H1 (cell line): ENCODE measurements at regions not wholly inside any gene's neighbourhood (a gene's known extent, or its start where the extent isn't known, plus 50 kb on each side); places are given as distances from the start of the nearest gene placed in this dataset.

ENCODE experiments used
- CTCF ChIA-PET: fragments of 300-600 bp; sonication (Branson Sonifier 250); formaldehyde crosslinking; loops from one replicate; lab custom pipeline; 2021; ENCODE audit not compliant: partially characterized antibody; lab: Charles Lee
- POLR2A ChIA-PET: fragments of 300-600 bp; sonication (Branson Sonifier 250); formaldehyde crosslinking; loops from one replicate; lab custom pipeline; 2021; ENCODE audit warnings: inconsistent platforms; ENCODE audit not compliant: partially characterized antibody; lab: Charles Lee
- DNase-seq, 2 experiments: peaks; one replicate each; pipeline versions ENCODE4 v3.0.0 to v3.0.0-alpha.2; 2010 to 2022; ENCODE audit warnings: low spot score in 2 of 2, low read depth in 1 of 2, mixed read lengths in 1 of 2
- FAIRE-seq: peaks from 2 replicates; lab custom pipeline; 2011; peaks lifted over from hg19 to GRCh38; lab: Jason Lieb, UNC
- H2AFZ ChIP-seq: 2 replicates; pipeline ENCODE4 v1.8.1; 2012; ENCODE audit warnings: low read length, inconsistent platforms
- H2AK5ac ChIP-seq: 2 replicates; pipeline ENCODE4 v1.6.1; 2013; ENCODE audit warnings: low read depth, low read length
- H2BK120ac ChIP-seq: replicated peaks from 2 replicates; pipeline ENCODE3; 2013; ENCODE audit warnings: low read depth, low read length, inconsistent platforms
- H2BK12ac ChIP-seq: 2 replicates; pipeline ENCODE4 v1.6.1; 2013; ENCODE audit warnings: low read depth, low read length
- H2BK15ac ChIP-seq: 2 replicates; pipeline ENCODE4 v1.6.1; 2013; ENCODE audit warnings: low read length
- H2BK20ac ChIP-seq: 2 replicates; pipeline ENCODE4 v1.6.1; 2013; ENCODE audit warnings: low read length
- H2BK5ac ChIP-seq: 2 replicates; pipeline ENCODE4 v1.6.1; 2013; ENCODE audit warnings: low read depth, low read length
- H3K14ac ChIP-seq: 2 replicates; pipeline ENCODE4 v1.6.1; 2013; ENCODE audit warnings: inconsistent platforms; ENCODE audit not compliant: insufficient read length
- H3K18ac ChIP-seq: 2 replicates; pipeline ENCODE4 v1.6.1; 2013; ENCODE audit warnings: low read length; ENCODE audit errors: extremely low read depth
- H3K23ac ChIP-seq: 2 replicates; pipeline ENCODE4 v1.6.1; 2013; ENCODE audit warnings: inconsistent platforms; ENCODE audit not compliant: insufficient read length
- H3K23me2 ChIP-seq: 2 replicates; pipeline ENCODE4 v1.6.1; 2013; ENCODE audit warnings: low read depth, low read length
- H3K27ac ChIP-seq: 2 replicates; pipeline ENCODE4 v1.6.1; 2011; ENCODE audit warnings: low read depth, low read length, inconsistent platforms
- H3K27me3 ChIP-seq, 4 experiments: replicated peaks in 1 of 4; 1 replicate in 1 of 4; 2 replicates in 3 of 4; pipeline versions ENCODE4 v1.6.1 to v1.8.1; 2011 to 2013; ENCODE audit warnings: low read length in 3 of 4, mild to moderate bottlenecking in 3 of 4, inconsistent platforms in 2 of 4, mixed read lengths in 2 of 4, moderate library complexity in 1 of 4; ENCODE audit not compliant: control insufficient read depth in 3 of 4, insufficient read depth in 3 of 4; ENCODE audit errors: extremely low read depth in 1 of 4
- H3K36me3 ChIP-seq, 4 experiments: 2 replicates each; pipeline versions ENCODE4 v1.6.1 to v1.8.1; 2011 to 2013; ENCODE audit warnings: mild to moderate bottlenecking in 4 of 4, low read length in 3 of 4, moderate library complexity in 2 of 4, control low read depth in 1 of 4, inconsistent platforms in 1 of 4; ENCODE audit not compliant: insufficient read depth in 4 of 4, control insufficient read depth in 2 of 4
- H3K4ac ChIP-seq: replicated peaks from 2 replicates; pipeline ENCODE3; 2013; ENCODE audit warnings: low read length, low read depth, mixed read lengths, inconsistent platforms; ENCODE audit not compliant: insufficient read length
- H3K4me1 ChIP-seq, 4 experiments: replicated peaks in 1 of 4; 1 replicate in 1 of 4; 2 replicates in 3 of 4; pipeline versions ENCODE4 v1.6.1 to v1.8.1; 2011 to 2013; ENCODE audit warnings: low read length in 3 of 4, inconsistent platforms in 2 of 4, mixed read lengths in 1 of 4; ENCODE audit not compliant: insufficient read depth in 4 of 4, control insufficient read depth in 3 of 4
- H3K4me2 ChIP-seq, 2 experiments: 2 replicates each; pipeline versions ENCODE4 v1.6.1 to v1.8.1; 2011 to 2013; ENCODE audit warnings: low read depth in 2 of 2, low read length in 2 of 2, control low read depth in 1 of 2, inconsistent platforms in 1 of 2, mild to moderate bottlenecking in 1 of 2; ENCODE audit not compliant: insufficient read depth in 1 of 2
- H3K4me3 ChIP-seq, 4 experiments: fragments of 200-600, 300-600 bp in 1 of 4; sonication (generic), shearing (Covaris generic), sonication (Bioruptor Twin) in 1 of 4; 2 replicates each; pipeline versions ENCODE4 v1.5.1 to v1.8.1; 2011 to 2016; ENCODE audit warnings: low read length in 4 of 4, low read depth in 3 of 4, control low read depth in 2 of 4, inconsistent platforms in 2 of 4, mild to moderate bottlenecking in 2 of 4, mixed read lengths in 1 of 4, moderate library complexity in 1 of 4; ENCODE audit not compliant: insufficient read depth in 2 of 4; ENCODE audit errors: extremely low read depth in 1 of 4
- H3K56ac ChIP-seq: replicated peaks from 2 replicates; pipeline ENCODE3; 2013; ENCODE audit warnings: low read depth, mild to moderate bottlenecking, mixed read lengths, low read length, inconsistent platforms; ENCODE audit not compliant: insufficient read length
- H3K79me1 ChIP-seq: 2 replicates; pipeline ENCODE4 v1.6.1; 2013; ENCODE audit warnings: low read depth, low read length, control low read depth
- H3K79me2 ChIP-seq, 2 experiments: 2 replicates each; pipeline versions ENCODE4 v1.6.1 to v1.8.1; 2012 to 2013; ENCODE audit warnings: low read length in 2 of 2, mild to moderate bottlenecking in 2 of 2, inconsistent platforms in 1 of 2; ENCODE audit not compliant: insufficient read depth in 2 of 2, control insufficient read depth in 1 of 2
- H3K9ac ChIP-seq, 4 experiments: replicated peaks in 1 of 4; 1 replicate in 1 of 4; 2 replicates in 3 of 4; pipeline versions ENCODE4 v1.6.1 to v1.8.1; 2011 to 2013; ENCODE audit warnings: low read depth in 3 of 4, low read length in 3 of 4, control low read depth in 2 of 4, mild to moderate bottlenecking in 2 of 4, moderate library complexity in 2 of 4, inconsistent platforms in 1 of 4; ENCODE audit errors: extremely low read depth in 1 of 4
- H3K9me3 ChIP-seq, 2 experiments: 2 replicates each; pipeline versions ENCODE4 v1.6.1 to v1.8.1; 2012 to 2013; ENCODE audit warnings: mild to moderate bottlenecking in 2 of 2, moderate library complexity in 2 of 2, control low read depth in 1 of 2, inconsistent platforms in 1 of 2, low read depth in 1 of 2, low read length in 1 of 2, mixed read lengths in 1 of 2; ENCODE audit not compliant: insufficient read depth in 2 of 2
- H4K20me1 ChIP-seq, 2 experiments: replicated peaks in 1 of 2; 2 replicates each; pipeline versions ENCODE3 to v1.8.1; 2011 to 2013; ENCODE audit warnings: inconsistent platforms in 2 of 2, low read length in 2 of 2, mild to moderate bottlenecking in 1 of 2; ENCODE audit not compliant: insufficient read depth in 2 of 2, control insufficient read depth in 1 of 2
- H4K5ac ChIP-seq: 2 replicates; pipeline ENCODE4 v1.6.1; 2013; ENCODE audit warnings: low read length, low read depth, mixed read lengths, inconsistent platforms; ENCODE audit not compliant: insufficient read length
- H4K8ac ChIP-seq: 2 replicates; pipeline ENCODE4 v1.8.0; 2013; ENCODE audit warnings: mild to moderate bottlenecking, moderate library complexity, low read length, inconsistent platforms; ENCODE audit not compliant: insufficient read depth; ENCODE audit errors: extremely low read depth
- H4K91ac ChIP-seq: replicated peaks from 2 replicates; pipeline ENCODE3; 2013; ENCODE audit warnings: low read length, mixed read lengths, inconsistent platforms; ENCODE audit not compliant: insufficient read length
- EP300 ChIP-seq, 2 experiments: IDR thresholded peaks; 1 replicate in 1 of 2; 2 replicates in 1 of 2; pipeline ENCODE4 v1.6.1; 2011 to 2012; ENCODE audit warnings: low read depth in 2 of 2, low read length in 2 of 2, mild to moderate bottlenecking in 2 of 2, borderline replicate concordance in 1 of 2, inconsistent platforms in 1 of 2, moderate library complexity in 1 of 2
- JUND ChIP-seq: IDR thresholded peaks from 2 replicates; pipeline ENCODE4 v1.6.1; 2011; ENCODE audit warnings: mild to moderate bottlenecking, improper control_type of control experiment, low read length
- SIX5 ChIP-seq: IDR thresholded peaks from 2 replicates; pipeline ENCODE4 v1.6.1; 2011; ENCODE audit warnings: mild to moderate bottlenecking, low read depth, low read length
- TBP ChIP-seq: IDR thresholded peaks from 2 replicates; pipeline ENCODE4 v1.6.1; 2011; ENCODE audit warnings: low read depth, low read length, improper control_type of control experiment
- WGBS, 2 experiments: shearing (Covaris generic) in 1 of 2; methylation state at CpG; one replicate each; pipeline versions ENCODE4 v1.1.6 to v1.1.7; 2013 to 2015; ENCODE audit warnings: low lambda C conversion rate in 2 of 2, mixed read lengths in 2 of 2, inconsistent platforms in 1 of 2, low coverage in 1 of 2, missing lambda C conversion rate in 1 of 2; ENCODE audit not compliant: insufficient replicate concordance in 2 of 2, insufficient coverage in 1 of 2, insufficient read length in 1 of 2; ENCODE audit errors: extremely low coverage in 1 of 2, missing lambda C conversion rate in 1 of 2; 5-methylcytosine and 5-hydroxymethylcytosine counted together

GRCh38 chrX:131812847-131813825 is 210.0 kb upstream of the STK26 start:
- H3K79me1 ChIP-seq: no peaks in the 10 kb centered on the region
- no peak overlapping the region for H2AK5ac ChIP-seq
- H3K4ac ChIP-seq: no peak overlapping the region
- no peak overlapping the region for H3K9ac ChIP-seq
- ChIA-PET POLR2A (interaction anchor here (1.1 kb wide), 1 partner anchor 15 kb away, joined by 5 read pairs; no protein-coding TSS in a partner anchor), CTCF (interaction anchor here (0.9 kb wide), 1 partner anchor 258 kb away, joined by 3 read pairs; no protein-coding TSS in a partner anchor)
- no peak overlapping the region for H3K14ac ChIP-seq
- H4K91ac ChIP-seq: no peak overlapping the region
- FAIRE-seq (no peak), DNase-seq (no peak)
- H3K9me3 ChIP-seq: peaks cover 0 to 10% of the 10 kb centered on the region in 2 experiments; a peak in 2 of 4 replicates
- no peaks in the 10 kb centered on the region for H3K23me2 ChIP-seq
- H3K36me3 ChIP-seq: peaks cover 3 to 45% (median 22%) of the 10 kb centered on the region in 4 experiments; a peak in 6 of 8 replicates
- H2BK5ac ChIP-seq: no peak overlapping the region
- H3K18ac ChIP-seq: no peak overlapping the region
- no peak overlapping the region for H2BK15ac ChIP-seq
- H2BK120ac ChIP-seq: no peak overlapping the region
- no peak overlapping the region for H4K8ac ChIP-seq
- H2BK20ac ChIP-seq: no peak overlapping the region
- H3K56ac ChIP-seq: no peak overlapping the region
- H4K5ac ChIP-seq: no peak overlapping the region
- no peak overlapping the region for H3K27ac ChIP-seq
- no peak overlapping the region for H2BK12ac ChIP-seq
- peaks cover 0 to 31% of the 10 kb centered on the region in 2 experiments; a peak in 2 of 4 replicates for H3K79me2 ChIP-seq
- H4K20me1 ChIP-seq: no peaks in the 10 kb centered on the region
- 93% methylated on average over 10 of the region's 11 CpGs; no CpG with 5 or more reads in 1 of the 2 experiments for WGBS, 2 experiments
- H2AFZ ChIP-seq: no peak overlapping the region
- H3K4me1 ChIP-seq: no peaks in the 10 kb centered on the region
- no peaks in the 10 kb centered on the region for H3K27me3 ChIP-seq
- H3K23ac ChIP-seq: no peak overlapping the region
- H3K4me2 ChIP-seq: no peak overlapping the region
- no peak overlapping the region for H3K4me3 ChIP-seq
- TF ChIP-seq EP300 (IDR thresholded peaks at IDR 0.05; ENCODE audit: borderline replicate concordance in 1 of 2, low read depth in 2 of 2, low read length in 2 of 2) (no peak), SIX5 (no peak), TBP (no peak), JUND (no peak)
